NCI-H2171 (cell line): ENCODE measurements at regions not wholly inside any gene's neighbourhood (a gene's known extent, or its start where the extent isn't known, plus 50 kb on each side); places are given as distances from the start of the nearest gene placed in this dataset.

Source experiments
- DNase-seq: peaks from one replicate; lab custom pipeline; 2025; lab: John Stamatoyannopoulos, UW

DNA sequence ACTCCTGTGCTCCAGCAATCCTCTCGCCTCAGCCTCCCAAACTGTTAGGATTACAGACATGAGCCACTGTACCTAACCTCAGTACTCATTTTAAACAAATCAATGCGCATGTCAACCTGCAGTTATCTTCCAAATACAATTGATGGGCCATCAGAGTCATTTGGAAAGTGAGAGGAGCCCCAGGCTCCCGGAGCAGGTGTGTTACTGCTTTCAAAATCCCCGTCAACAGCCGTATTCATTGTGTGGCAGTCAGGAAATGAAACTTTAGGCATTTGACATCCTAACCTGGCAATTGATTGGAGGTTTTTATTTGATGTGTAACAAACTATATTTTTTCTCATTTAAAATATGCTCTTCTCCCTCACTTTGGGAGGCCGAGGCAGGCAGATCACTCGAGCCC lies 623.6 kb upstream of the TENM3 start:
- DNase-seq = no peak

DNA sequence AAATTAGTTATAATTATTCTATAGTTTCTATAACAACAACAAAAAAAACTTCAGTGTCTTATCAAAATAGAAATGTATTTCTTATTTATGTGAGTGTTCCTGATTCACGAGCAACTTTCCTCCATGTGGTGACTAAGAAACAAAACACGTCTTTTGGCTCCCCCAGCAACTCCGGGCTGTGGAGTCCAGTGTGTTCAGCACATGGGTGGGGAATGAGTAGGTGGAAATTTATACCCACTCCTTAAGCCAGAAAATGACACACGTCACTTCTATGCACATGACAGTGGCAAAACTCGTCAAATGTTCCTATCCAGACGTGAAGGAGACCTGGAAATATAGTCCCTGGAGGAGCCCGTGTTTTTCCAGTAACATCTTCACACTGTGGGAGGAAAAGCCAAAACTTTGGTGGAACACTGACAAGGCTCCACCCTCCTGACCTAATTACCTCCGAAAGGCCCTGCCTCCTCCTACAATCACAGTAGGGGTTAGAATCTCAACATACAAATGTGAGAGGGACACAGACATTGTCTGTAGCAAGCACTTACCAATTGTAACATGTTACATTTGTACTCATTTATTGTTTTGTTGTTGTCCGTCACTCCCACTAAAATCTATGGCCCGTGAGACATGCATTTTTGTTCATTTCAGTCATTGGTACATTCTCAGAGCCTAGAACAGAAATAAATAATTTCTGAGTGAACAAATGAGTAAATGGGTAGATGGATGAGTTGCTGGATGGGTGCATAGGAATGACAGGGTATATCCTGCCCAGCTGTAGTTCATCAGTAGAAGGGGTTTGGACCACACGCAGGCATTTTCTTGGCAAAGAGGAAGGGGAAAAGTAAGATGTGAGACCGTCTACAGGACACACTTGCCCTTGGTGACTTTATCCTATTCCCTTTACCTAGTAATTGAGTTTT lies 605.8 kb upstream of the TENM3 start:
- no peak for DNase-seq

DNA sequence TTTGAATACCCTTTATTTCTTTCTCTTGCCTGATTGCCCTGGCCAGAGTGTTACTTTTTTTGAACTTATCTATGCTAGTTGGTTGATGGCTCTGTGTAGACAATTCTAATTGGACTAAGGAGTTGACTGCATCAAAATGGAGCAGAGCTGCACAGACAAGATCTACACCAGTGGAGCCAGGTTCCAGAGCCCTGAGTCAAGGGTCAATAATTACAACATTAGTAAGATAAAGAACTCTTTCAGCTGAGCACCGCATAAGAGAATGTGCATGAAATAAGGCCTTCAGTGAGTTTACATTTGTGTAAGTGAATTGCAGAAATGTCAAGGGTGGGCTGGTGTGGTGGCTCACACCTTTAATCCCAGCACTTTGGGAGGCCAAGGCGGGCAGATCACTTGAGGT lies 599.7 kb upstream of the TENM3 start:
- no peak for DNase-seq

DNA sequence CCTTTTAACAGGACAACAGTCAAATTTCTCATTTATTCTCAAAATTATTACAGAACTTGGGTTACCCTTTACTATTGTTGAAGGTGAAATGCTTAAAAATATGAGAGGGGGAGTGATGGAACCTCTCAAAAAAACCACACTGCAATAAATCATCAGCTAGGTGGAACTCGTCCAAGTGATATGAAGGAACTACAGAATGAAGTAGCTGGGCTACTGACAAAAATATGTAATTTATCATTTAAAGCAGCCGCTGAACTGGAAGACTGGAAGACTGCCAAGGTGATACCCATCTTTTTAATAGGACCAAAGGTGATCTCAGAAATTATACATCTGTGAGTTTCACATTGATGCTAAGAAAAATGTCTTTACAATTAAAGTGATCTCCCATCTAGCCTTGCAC lies 597.7 kb upstream of the TENM3 start:
- no peak for DNase-seq

DNA sequence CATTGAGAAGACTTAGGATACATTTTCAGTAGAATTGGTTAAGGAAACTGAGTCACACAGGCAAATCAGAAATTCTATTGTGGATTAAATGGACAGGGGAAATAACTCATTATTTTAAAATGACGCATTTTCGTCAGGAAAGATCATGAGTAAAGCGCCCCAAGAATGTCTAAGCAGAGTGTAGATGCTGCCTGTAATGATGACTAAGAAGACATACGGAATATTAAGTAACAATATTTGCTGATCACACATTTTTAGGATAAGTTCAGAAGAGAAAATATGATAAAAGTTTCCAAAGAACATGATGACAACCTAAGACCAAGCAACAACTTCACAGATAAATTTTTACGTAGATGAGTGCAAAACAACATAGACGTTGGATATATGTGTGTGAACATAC lies 596.3 kb upstream of the TENM3 start:
- no peak for DNase-seq

DNA sequence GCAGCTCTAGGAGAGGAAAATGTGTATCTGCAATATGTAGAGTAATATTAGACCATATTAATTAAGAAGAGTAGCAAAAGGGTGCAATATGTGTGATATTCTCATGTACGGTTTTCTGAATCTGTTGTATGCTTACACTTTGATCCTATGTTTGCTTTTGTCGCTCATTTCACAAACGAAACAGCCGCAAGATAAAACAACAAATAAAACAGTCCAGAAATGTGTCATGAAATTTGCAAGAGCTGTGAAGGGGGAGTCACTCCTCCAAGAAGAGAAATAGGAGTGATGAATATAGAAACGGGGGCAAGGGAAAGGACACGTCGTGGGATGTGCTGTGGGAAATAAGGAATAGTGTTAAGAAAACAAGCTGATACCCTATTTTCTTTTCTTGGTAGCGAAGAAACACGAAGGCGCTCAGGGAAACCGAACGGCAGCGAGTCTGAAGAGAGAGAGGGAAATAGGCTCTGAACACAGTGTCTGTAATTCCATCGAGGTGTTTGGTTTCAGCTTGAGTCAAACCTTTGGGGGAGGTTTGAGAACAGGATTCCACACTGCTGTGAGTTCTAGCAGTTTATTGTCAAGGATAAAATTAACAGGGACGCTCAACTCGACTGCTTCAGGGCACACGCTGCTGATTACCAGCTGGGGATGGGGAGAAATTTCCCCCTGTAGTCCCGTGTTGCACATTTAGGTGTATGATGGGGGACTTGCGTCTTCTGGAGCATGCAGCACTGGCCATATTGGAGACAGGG lies 595.6 kb upstream of the TENM3 start:
- DNase-seq = no peak

DNA sequence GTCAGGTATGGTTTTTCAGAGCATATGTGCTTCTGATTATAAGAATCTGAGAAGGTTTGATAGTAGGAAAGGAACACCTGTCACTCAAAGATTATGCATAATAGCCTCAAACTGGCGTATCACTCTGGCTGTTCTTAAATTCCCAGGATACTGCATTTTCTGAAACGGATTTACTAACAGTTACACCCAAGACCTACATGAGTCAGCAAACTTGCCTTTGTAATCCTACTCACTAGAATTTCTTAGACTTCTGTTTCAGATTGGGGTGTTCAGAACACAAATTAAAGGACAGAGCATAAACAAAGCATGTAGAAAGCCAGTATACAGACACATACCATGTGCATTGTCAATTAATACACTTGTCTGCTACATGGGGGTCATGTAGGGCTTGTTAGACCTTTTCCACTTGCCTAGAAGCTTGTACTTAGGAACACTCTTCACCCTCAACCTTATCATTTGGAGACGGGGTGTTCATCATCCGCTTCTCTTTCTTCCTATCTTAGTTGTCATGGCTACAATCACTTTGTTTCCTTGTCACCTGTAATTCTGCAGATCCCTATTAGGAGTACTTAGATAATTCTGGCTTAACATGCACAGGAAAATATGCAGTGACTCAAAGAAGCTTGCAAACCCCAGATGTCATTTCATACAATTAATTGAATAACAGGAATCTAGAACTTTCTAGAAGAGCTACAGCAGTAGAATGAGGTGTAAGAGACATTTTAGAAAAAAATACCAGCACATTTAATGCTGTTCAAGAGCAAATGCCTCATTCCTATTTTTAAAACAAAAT lies 593.0 kb upstream of the TENM3 start:
- DNase-seq = no peak

DNA sequence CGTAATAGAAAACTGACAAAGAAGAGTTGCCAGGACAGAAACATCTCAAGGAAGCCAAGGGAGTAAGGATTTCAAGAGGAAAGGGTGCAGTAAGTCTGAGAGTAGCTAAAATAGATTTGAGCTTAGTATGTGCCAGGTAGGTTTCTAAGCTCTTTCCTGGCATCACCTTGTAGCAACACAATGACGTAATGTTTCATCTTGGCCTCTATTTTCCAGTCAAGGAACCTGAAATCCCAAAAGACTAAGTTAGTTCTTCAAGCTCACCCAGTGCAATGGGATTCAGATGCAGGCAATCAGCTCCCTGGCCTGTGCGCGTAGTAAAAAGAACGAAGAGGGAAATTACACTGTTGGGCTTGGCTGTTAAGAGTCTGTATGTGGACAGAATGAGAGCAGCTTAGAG lies 586.5 kb upstream of the TENM3 start:
- no peak for DNase-seq

DNA sequence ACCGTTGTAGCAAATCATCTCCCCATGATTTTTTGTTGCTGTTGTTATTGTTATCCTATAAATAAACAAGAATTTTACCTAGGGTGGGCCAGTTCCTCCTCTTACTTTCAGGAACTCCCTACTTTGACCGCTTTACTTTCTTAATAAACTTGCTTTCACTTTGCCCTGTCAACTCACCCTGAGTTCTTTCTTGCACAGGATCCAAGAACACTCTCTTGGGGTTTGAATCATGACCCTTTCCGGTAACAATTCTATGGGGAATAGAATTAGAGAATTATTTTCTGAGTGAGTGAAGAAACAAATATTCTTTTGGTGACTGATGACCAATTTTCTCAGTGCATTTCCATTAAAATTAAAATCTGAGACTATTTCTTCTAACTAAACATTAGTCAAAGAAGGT lies 584.0 kb upstream of the TENM3 start:
- no peak for DNase-seq

DNA sequence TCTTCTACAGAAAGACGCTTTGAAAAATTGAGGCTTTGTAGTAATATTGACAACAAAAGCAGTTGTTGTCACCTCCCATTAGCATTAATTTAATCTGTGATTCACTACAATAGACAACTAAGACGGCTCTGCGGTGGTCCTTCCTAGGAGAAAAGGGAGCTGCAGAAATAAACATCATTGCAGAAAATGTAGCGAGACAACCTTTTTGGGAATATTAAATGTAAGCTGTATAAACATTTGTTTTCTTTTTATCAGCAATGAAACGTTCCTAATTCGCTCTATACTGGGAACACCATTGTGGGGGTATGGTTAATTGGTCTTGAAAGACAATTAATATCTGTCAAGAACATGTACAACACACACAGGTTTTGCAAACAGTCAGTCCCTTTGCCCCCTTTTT lies 583.3 kb upstream of the TENM3 start:
- no peak for DNase-seq

DNA sequence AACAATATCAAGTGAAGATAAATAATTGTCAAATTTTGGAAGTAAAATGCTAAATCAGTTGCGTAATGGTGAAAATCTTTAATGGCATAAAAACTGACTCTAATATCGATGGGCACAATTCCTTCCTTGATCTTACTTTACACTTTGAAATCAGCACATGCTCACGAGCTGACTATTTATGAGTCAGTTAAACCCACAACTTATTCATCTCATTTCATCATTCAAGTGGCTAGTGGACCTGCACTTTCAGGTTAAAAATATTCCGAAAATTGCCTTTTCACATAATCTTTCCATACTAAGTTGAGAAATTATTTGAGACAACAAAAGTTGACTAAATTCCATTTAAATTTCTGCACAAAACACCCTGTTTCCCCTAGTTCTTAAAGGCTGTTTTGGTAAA lies 582.1 kb upstream of the TENM3 start:
- no peak for DNase-seq

DNA sequence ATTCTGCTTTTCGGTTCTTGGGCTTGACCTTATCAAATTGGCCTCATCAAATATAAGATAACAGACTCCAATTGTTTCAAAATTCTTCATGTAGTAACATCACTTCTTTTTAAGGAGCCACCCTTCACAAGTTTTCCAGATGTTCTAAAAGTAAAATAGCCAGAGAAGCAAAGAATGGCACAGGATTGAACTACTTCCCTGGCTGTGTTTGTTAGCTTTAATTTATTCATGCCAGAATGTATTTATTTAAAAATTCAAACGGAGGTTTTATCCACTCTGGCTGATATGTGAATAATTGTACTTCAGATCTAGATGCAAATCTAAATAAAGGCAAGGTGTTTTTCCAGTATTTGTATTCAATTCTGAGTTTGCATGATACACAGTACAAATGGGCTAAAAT lies 581.3 kb upstream of the TENM3 start:
- DNase-seq = no peak

DNA sequence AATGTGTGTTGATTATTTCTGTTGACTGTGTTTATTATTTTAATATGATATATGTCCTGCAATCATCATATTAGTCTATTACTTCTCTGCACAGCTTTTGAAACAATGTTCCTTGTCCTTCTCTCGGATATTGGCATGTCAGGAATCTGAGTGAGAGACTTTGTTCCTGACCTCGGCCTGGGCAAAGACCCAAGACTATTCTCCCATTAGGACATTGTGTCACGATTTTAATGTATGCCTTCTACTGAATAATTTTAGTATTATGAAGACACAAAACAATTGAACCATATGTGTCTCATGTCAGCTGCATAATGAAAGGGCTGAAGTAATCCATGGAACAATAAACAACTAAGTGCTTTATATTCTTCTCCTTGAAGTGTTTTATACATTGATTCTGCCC lies 580.8 kb upstream of the TENM3 start:
- DNase-seq = no peak

DNA sequence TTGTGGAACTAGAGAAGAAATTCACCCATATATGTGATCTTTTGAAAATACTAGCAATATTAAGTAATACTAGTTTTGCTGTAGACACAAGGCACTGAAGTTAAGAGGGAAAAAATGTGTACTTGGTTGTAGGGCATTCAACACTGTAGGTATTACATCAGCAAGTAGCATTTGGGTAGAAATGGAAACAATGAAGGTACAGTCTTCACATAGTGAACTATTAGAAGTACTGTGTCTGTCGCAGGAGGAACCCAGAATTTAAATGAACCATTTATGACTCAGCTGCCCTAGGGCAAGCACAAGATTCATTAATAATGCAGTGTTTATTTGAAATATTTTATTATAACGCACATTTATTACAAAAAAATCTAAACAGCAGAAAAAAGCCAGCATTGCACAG lies 572.7 kb upstream of the TENM3 start:
- no peak for DNase-seq

DNA sequence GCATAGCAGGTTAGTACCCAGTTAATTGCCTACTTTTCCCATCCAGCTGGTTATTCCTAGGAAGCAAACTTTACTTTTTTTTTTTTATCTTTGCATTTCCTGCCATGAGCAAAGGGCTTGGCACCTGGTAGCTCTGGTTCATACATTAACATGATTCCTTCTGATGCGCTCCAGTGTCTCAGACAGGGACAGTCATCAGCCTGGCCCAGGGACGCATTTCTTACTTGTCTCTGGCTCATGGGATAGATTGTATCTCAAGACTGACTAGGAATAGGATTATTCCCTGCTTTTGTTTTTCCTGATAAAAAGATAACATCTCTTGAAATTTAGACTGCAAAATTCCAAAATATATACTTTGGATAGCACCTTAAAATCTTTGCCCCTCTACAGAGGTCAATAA lies 571.5 kb upstream of the TENM3 start:
- DNase-seq = no peak

DNA sequence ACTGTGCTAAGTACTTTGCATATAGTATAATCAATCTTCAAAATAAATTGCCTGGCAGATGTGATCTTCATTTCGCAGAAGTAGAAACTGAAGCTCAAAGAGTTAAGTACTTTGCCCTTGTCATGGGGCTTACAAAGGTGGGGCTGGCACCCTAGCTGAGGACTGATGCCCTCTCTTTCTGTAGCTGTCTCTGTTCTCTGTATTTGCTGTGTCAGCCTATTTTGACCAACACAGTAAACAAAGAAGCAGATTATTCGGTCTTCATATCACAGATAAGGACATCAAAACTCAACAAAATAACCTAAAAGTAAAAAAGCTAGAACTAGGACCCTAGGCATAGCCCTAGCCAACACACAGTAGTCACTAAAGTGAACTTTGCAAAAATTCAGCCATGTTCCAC lies 570.5 kb upstream of the TENM3 start:
- no peak for DNase-seq

DNA sequence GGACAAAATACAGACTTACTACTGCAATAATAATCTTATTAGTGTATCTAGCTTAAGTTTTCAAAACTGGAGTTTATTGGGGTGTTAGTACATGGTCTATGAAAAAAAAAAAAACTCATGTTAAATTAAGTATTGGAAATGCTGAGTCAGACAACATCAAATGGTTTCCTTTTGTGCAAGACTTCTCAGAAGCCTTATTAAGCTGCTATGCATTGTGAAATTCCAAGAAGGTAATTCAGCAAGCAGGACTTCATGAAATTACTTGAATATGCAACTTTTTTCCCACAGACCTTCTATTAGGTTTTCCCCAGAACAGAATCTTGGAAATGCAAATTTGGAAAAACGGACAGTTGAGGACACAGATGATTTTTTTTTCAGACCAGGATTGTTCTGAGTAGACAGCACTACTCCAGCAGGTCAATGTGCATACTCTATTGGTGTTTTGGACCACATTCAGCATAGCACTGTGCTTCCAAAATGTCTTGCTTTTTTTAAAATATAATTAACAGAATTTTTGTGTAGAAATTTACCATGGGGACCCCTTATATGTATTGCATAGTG lies 568.8 kb upstream of the TENM3 start:
- no peak for DNase-seq

DNA sequence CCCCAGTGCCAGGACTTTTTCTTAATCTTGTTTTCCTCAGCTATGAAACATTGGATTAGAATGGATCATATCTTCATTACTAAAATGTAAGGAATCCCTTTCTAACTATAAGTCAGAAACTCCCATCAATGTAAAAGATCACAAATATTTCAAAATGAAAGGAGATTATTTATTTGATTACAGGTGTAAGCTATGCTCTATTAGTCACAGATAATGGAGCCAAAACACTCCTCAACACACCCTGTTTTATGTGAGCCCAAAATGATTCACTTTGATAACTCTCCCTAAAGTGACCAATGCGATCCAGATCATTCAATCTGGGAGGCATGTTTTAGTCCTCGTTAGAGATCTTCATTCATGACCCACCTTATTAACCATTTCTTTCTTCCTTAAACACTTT lies 566.7 kb upstream of the TENM3 start:
- DNase-seq = no peak

DNA sequence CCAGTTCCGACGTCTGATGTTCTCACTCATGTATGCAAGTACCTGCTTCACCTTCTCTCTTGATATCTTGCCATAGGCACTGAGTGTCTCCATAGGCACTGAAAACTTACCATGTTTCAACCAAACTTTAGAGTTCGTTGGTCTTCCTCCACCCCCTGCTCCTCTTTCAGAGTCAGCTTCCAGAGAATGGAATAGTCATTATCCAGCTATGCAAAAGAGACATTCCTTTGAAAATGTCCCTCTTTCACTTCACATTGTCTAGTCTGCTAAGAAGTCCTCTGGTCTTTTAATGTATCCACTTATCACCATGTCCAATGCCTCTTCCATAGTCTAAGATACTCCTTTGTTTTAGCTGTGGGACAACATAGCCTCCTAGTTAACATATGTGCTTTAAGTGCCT lies 566.0 kb upstream of the TENM3 start:
- no peak for DNase-seq

DNA sequence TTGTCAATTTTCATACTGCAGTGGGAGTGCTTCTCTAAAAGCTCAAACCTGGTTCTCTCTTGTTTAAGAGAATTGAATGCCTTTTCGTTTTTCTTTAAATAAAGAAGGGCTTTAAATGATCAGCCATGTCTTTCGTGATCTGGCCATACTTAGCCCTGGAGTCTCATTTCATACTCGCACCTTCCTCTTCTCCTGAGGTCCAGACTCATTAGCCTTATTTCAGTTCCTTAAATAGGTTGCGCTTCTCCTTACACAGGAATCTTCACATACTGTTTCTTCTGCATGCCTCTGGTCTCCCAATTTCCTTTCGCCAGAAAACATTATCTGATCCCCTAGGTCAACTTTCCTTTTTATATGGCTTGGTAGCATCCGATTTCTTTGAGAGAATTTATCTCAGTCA lies 565.6 kb upstream of the TENM3 start:
- no peak for DNase-seq

DNA sequence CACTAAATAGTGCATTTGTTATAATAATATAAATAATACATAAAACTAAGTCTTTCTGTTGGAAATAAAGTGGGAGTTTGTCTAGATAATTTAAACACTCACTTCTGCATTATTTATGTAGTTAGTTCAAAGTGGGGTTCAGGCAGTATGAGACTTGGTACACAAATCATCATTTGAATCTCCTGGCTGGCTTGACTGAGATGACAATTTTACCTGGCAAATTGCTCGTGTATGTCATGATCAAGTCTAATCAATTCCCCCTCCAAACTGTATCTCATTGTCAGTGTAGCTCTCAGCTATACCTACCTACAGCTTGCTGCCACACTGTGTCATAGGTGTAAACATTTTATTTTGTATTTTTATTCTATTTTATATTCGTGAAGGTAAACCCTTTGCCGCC lies 563.4 kb upstream of the TENM3 start:
- no peak for DNase-seq

DNA sequence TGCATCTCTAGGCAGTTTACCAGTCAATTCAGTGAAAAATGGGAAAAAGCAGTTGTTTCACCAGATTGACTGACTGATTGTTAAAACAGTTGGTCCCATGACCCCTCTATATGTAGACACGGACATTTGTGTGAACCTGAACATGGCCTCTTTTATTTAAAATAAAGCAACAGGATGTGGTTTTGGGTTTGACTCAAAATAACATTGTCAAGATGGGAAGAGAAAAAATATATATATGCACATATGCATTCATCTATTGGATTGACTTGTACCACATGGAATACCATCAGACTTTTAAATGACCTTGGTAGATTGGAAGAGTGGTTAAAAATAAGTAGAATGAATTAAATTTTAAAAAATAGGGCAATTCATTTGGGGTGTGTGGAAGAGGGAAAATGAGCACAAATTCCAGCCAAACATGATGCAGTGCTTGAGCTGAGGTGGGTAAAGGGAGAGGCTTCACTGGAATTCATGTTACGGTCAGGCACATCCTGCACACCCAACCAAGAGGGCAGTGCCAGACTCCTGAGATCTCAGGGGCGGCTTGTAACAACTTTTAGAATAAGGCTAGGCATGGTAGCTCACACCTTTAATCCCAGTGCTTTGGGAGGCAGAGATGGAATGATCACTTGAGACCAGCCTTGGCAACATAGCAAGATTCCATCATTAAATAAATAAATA lies 560.7 kb upstream of the TENM3 start:
- no peak for DNase-seq
